Nephron (organoid): ENCODE measurements at regions not wholly inside any gene's neighbourhood (a gene's known extent, or its start where the extent isn't known, plus 50 kb on each side); places are given as distances from the start of the nearest gene placed in this dataset.

Source experiments
- H3K27ac Mint-ChIP-seq, 3 experiments: 2 replicates each; pipeline ENCODE4 v1.8.0; 2020; ENCODE audit warnings: mixed read lengths in 3 of 3, mild to moderate bottlenecking in 2 of 3, moderate library complexity in 1 of 3
- H3K27me3 Mint-ChIP-seq: 2 replicates; pipeline ENCODE4 v1.8.0; 2021; ENCODE audit warnings: low read depth, mild to moderate bottlenecking, moderate library complexity, mixed read lengths
- H3K36me3 Mint-ChIP-seq: 2 replicates; pipeline ENCODE4 v1.8.0; 2020; ENCODE audit warnings: low read depth, mixed read lengths
- H3K4me1 Mint-ChIP-seq: 2 replicates; pipeline ENCODE4 v1.8.0; 2020; ENCODE audit warnings: mixed read lengths
- H3K4me3 Mint-ChIP-seq, 3 experiments: 2 replicates each; pipeline ENCODE4 v1.8.0; 2020; ENCODE audit warnings: mild to moderate bottlenecking in 3 of 3, mixed read lengths in 3 of 3, moderate library complexity in 2 of 3
- H3K9me3 Mint-ChIP-seq: 2 replicates; pipeline ENCODE4 v1.8.0; 2020; ENCODE audit warnings: mixed read lengths
- TF ChIP-seq, protein P1 (sequence below), 3 experiments: fragments of 200-600 bp; sonication (generic); IDR thresholded peaks; one replicate each; pipeline ENCODE4 v1.5.0; 2021; ENCODE audit warnings: antibody characterized with exemption in 3 of 3; ENCODE audit not compliant: unreplicated experiment in 3 of 3

DNA sequence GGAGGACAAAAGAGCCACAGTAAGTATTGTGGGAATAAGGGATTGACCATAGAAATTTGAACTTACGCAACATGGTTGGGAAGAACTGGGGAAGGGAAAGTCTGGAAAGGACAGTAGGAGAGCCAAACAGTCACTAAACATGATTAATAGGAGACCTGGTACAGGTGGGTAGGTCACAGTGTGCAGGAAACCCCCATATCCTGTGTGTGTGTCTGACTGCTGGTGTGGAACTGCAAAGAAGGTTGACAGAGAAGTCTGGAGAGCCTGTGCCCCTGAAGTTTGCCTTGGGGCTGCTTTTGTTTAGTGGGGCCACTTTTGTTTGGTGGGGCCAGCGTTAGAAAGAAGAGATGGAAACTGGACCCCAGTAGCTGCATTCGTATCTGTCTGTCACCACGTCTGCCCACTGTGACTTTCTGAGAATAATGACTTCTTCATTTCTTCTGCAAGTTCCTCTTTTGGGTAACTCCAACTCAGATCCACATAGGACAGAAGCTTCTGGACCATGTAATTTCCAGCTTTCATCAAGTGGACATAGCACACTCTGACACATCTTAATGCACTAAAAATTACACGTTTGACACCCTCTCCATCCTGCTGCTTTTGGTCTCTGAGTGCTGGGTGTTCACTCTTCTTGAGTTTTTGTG lies 126.8 kb upstream of the RAG2 start:
- no peaks in the 10 kb centered on the region for H3K4me1 Mint-ChIP-seq
- TF ChIP-seq, protein P1, sequence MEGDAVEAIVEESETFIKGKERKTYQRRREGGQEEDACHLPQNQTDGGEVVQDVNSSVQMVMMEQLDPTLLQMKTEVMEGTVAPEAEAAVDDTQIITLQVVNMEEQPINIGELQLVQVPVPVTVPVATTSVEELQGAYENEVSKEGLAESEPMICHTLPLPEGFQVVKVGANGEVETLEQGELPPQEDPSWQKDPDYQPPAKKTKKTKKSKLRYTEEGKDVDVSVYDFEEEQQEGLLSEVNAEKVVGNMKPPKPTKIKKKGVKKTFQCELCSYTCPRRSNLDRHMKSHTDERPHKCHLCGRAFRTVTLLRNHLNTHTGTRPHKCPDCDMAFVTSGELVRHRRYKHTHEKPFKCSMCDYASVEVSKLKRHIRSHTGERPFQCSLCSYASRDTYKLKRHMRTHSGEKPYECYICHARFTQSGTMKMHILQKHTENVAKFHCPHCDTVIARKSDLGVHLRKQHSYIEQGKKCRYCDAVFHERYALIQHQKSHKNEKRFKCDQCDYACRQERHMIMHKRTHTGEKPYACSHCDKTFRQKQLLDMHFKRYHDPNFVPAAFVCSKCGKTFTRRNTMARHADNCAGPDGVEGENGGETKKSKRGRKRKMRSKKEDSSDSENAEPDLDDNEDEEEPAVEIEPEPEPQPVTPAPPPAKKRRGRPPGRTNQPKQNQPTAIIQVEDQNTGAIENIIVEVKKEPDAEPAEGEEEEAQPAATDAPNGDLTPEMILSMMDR (IDR thresholded peaks at IDR 0.05; ENCODE audit: unreplicated experiment in 3 of 3): no peak
- no peaks in the 10 kb centered on the region for H3K9me3 Mint-ChIP-seq
- no peaks in the 10 kb centered on the region for H3K36me3 Mint-ChIP-seq
- no peak overlapping the region for H3K4me3 Mint-ChIP-seq
- H3K27me3 Mint-ChIP-seq: no peaks in the 10 kb centered on the region
- H3K27ac Mint-ChIP-seq: no peak overlapping the region

DNA sequence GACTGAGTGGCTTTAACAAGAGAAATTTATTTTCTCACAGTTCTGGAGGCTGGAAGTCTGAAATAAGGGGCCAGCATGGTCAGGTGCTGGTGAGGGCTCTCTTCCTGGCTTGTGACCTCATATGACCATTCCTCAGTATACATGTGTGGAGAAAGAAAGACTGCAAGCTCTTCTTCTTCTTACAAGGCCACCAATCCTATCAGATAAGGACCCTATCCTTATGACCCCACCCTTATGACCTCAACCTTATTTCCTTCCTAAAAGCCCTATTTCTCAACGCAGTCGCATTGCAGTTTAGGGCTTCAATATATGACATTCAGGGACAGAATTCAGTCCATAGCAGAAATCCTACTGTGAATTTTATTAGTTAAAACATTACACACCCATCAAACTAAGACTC lies 124.4 kb upstream of the RAG2 start:
- TF ChIP-seq, protein P1 (IDR thresholded peaks at IDR 0.05; ENCODE audit: unreplicated experiment in 3 of 3): no peak
- H3K9me3 Mint-ChIP-seq: no peaks in the 10 kb centered on the region
- no peaks in the 10 kb centered on the region for H3K36me3 Mint-ChIP-seq
- H3K4me1 Mint-ChIP-seq: peaks cover 6% of the 10 kb centered on the region
- no peak overlapping the region for H3K27ac Mint-ChIP-seq
- no peak overlapping the region for H3K4me3 Mint-ChIP-seq
- H3K27me3 Mint-ChIP-seq: no peaks in the 10 kb centered on the region

DNA sequence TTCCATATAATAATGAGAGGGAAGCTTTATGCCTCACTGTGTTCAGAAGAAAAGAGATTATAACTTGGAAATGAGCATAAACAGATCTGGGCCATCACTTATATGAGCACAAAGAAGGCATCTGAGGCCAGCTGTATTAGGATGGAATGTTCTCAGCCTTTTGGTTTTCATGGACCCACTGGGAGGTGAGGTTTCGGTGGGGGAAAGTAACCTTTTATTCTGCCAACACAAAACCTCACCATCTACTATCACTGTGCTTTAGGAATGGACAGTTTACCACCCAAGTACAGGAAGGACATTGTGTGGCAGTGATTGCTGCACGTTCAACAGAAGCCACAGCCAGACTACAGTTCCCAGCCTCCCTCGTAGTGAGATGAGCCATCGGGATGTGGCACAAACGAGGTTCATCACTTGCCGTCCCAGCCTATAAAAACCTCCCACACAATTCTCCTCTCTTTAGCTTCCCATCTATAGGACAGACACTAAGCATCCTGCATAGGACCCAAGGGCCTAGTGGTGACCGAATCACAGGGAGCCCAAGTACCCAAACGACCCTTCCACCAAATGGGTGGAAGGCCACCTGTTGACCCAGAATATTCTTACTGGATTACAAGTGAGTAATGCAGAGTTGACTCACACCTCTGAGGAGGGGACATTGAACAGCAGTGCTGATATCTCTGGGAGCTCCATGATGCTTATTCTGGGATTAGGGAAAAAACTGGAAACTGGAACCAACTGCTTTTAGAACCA lies 121.5 kb upstream of the RAG2 start:
- TF ChIP-seq, protein P1 (IDR thresholded peaks at IDR 0.05; ENCODE audit: unreplicated experiment in 3 of 3): no peak
- no peak overlapping the region for H3K4me3 Mint-ChIP-seq
- no peaks in the 10 kb centered on the region for H3K27me3 Mint-ChIP-seq
- H3K4me1 Mint-ChIP-seq: peaks cover 8% of the 10 kb centered on the region
- no peaks in the 10 kb centered on the region for H3K36me3 Mint-ChIP-seq
- no peak overlapping the region for H3K27ac Mint-ChIP-seq
- H3K9me3 Mint-ChIP-seq: no peaks in the 10 kb centered on the region

DNA sequence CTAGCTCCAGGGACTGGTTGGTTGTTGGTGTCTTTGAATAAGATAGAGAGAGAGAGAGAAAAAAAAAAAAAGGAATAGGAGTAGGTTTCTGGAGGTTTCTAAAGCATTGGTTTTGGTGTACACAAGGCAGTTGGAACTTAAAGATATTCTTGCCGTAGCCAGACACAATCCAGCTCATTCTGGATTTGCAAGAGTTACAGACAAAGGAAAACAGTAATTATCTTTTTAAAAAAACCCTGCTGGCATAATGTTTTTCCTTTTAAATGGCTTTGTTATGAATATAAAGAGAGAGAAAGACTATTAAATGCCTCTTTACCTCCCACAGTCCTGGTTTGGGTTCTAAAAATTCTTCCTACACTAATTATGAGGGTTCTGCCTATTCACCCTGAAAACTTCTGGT lies 120.4 kb upstream of the RAG2 start:
- Mint-ChIP-seq H3K36me3 (no peaks in the 10 kb centered on the region), H3K27ac (no peak overlapping the region), H3K4me1 (peaks cover 8% of the 10 kb centered on the region), H3K9me3 (no peaks in the 10 kb centered on the region), H3K4me3 (no peak overlapping the region), H3K27me3 (no peaks in the 10 kb centered on the region)
- TF ChIP-seq, protein P1 (IDR thresholded peaks at IDR 0.05; ENCODE audit: unreplicated experiment in 3 of 3): no peak

DNA sequence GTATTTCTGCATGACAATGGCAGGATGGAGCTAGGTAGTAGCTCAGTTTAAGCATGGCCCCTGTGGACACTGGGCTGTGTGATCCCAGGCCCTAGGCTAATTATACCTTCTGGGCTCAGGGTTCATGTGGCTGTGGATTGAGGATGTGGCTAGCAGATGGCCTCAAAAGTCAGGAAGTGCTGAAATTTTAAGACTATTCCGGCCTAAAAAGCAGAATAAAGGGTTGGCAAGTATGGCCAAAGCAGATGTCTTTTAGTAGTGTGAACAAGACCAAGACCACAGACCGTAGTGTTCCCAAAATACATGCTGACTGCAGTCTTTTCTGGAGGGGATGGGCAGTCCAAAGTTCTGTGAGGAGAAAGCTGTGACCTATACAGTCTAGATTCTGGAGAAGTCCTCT lies 115.7 kb upstream of the RAG2 start:
- Mint-ChIP-seq H3K36me3 (no peaks in the 10 kb centered on the region), H3K4me1 (peaks cover 8% of the 10 kb centered on the region), H3K4me3 (no peak overlapping the region), H3K27me3 (peaks cover 5% of the 10 kb centered on the region), H3K9me3 (no peaks in the 10 kb centered on the region), H3K27ac (no peak overlapping the region)
- TF ChIP-seq, protein P1 (IDR thresholded peaks at IDR 0.05; ENCODE audit: unreplicated experiment in 3 of 3): no peak
